CD4-positive, alpha-beta T cell (primary cell): ENCODE measurements at regions not wholly inside any gene's neighbourhood (a gene's known extent, or its start where the extent isn't known, plus 50 kb on each side); places are given as distances from the start of the nearest gene placed in this dataset.

ENCODE experiments used
- ATAC-seq: fragments of 200-7000 bp; cut with Tn5 transposase; one replicate; pipeline ENCODE4 v1.10.0; 2022; ENCODE audit warnings: mild to moderate bottlenecking; ENCODE audit not compliant: poor library complexity
- CTCF ChIA-PET: fragments of 350-600 bp; sonication (Branson Sonifier 250); formaldehyde crosslinking; loops from one replicate; lab custom pipeline; 2021; ENCODE audit warnings: antibody characterized with exemption, inconsistent platforms; lab: Charles Lee
- POLR2A ChIA-PET: fragments of 350-600 bp; sonication (Branson Sonifier 250); formaldehyde crosslinking; loops from one replicate; lab custom pipeline; 2021; ENCODE audit warnings: antibody characterized with exemption, inconsistent platforms; lab: Charles Lee
- DNase-seq, 14 experiments: peaks; one replicate each; pipeline ENCODE4 v3.0.0-alpha.2; 2013 to 2020; ENCODE audit warnings: mixed read lengths in 2 of 14
- H3K27ac ChIP-seq, 2 donors: one replicate each; pipeline versions ENCODE4 v1.5.1 to v1.7.0; 2013; ENCODE audit warnings: low read length in 2 of 2, low read depth in 1 of 2, mild to moderate bottlenecking in 1 of 2
- H3K27me3 ChIP-seq, 2 experiments: 1 replicate in 1 of 2; 2 replicates in 1 of 2; pipeline versions ENCODE4 v1.6.1 to v1.7.0; 2013; ENCODE audit warnings: low read length in 2 of 2, control low read depth in 1 of 2, mild to moderate bottlenecking in 1 of 2, moderate library complexity in 1 of 2; ENCODE audit not compliant: insufficient read depth in 2 of 2, control insufficient read depth in 1 of 2
- H3K36me3 ChIP-seq: one replicate; pipeline ENCODE4 v1.6.1; 2013; ENCODE audit warnings: low read length, control low read depth; ENCODE audit not compliant: insufficient read depth
- H3K4me1 ChIP-seq: one replicate; pipeline ENCODE4 v1.6.1; 2013; ENCODE audit warnings: low read length, control low read depth; ENCODE audit not compliant: insufficient read depth
- H3K4me3 ChIP-seq: one replicate; pipeline ENCODE4 v1.5.1; 2013; ENCODE audit warnings: mild to moderate bottlenecking, low read length, moderate library complexity
- H3K9me3 ChIP-seq, 2 experiments: 1 replicate in 1 of 2; 2 replicates in 1 of 2; pipeline versions ENCODE4 v1.6.1 to v1.7.0; 2013; ENCODE audit warnings: low read length in 2 of 2, mild to moderate bottlenecking in 2 of 2, control low read depth in 1 of 2, moderate library complexity in 1 of 2; ENCODE audit not compliant: control insufficient read depth in 1 of 2, insufficient read depth in 1 of 2
- H3K27ac Mint-ChIP-seq: one replicate; pipeline ENCODE4 v1.8.0; 2020; ENCODE audit warnings: mixed read lengths
- H3K27me3 Mint-ChIP-seq: one replicate; pipeline ENCODE4 v1.8.0; 2021; ENCODE audit warnings: mixed read lengths
- H3K36me3 Mint-ChIP-seq: one replicate; pipeline ENCODE4 v1.8.0; 2021; ENCODE audit warnings: low read depth, mixed read lengths
- H3K4me1 Mint-ChIP-seq: one replicate; pipeline ENCODE4 v1.8.0; 2021; ENCODE audit warnings: low read depth, mixed read lengths
- H3K4me3 Mint-ChIP-seq: one replicate; pipeline ENCODE4 v1.8.0; 2020; ENCODE audit warnings: mild to moderate bottlenecking, mixed read lengths
- H3K9me3 Mint-ChIP-seq: one replicate; pipeline ENCODE4 v1.8.0; 2020; ENCODE audit warnings: mixed read lengths
- CTCF ChIP-seq: fragments of 200-600 bp; IDR thresholded peaks from one replicate; pipeline ENCODE4 v1.8.0; 2022; ENCODE audit warnings: antibody characterized with exemption, mild to moderate bottlenecking
- intact Hi-C, 2 experiments: fragments of 100-400 bp; cut with DNase I in 1 of 2; cut with micrococcal nuclease in 1 of 2; formaldehyde crosslinking; loops; one replicate each; pipeline versions ENCODE4 v1.15.1 to v1.9.0; 2023 to 2025; cut with DNase I, micrococcal nuclease

- Histone ChIP-seq H3K9me3 (peaks cover 1 to 6% of the 10 kb centered on the region in 2 experiments), H3K4me1 (no peaks in the 10 kb centered on the region), H3K27me3 (no peaks in the 10 kb centered on the region), H3K27ac (no peak overlapping the region), H3K36me3 (no peaks in the 10 kb centered on the region), H3K4me3 (no peak overlapping the region)
- Mint-ChIP-seq H3K27me3 (no peaks in the 10 kb centered on the region), H3K4me3 (no peak overlapping the region), H3K9me3 (peaks cover 9% of the 10 kb centered on the region), H3K36me3 (no peaks in the 10 kb centered on the region), H3K27ac (no peak overlapping the region), H3K4me1 (no peaks in the 10 kb centered on the region)
- intact Hi-C loops, result no loop called here
- ChIA-PET POLR2A (no interaction called here), CTCF (no interaction called here)
- no peak for DNase-seq
- ATAC-seq, result no peak
- no peak for TF ChIP-seq CTCF
Observed at GRCh38 chr7:67599331-67600062, 602.9 kb downstream of the TYW1 start.

- H3K4me3 Mint-ChIP-seq, result no peak overlapping the region
- H3K9me3 Mint-ChIP-seq, result peaks cover 14% of the 10 kb centered on the region
- no peak overlapping the region for H3K4me3 ChIP-seq
- H3K27ac Mint-ChIP-seq, result no peak overlapping the region
- H3K27me3 ChIP-seq, result no peaks in the 10 kb centered on the region
- no peaks in the 10 kb centered on the region for H3K36me3 Mint-ChIP-seq
- ATAC-seq, result no peak
- no peaks in the 10 kb centered on the region for H3K4me1 ChIP-seq
- DNase-seq, result no peak
- no peaks in the 10 kb centered on the region for H3K36me3 ChIP-seq
- H3K4me1 Mint-ChIP-seq, result no peaks in the 10 kb centered on the region
- H3K27me3 Mint-ChIP-seq, result no peaks in the 10 kb centered on the region
- H3K27ac ChIP-seq, result no peak overlapping the region
- ChIA-PET CTCF (interaction anchor here (0.7 kb wide), 1 partner anchor 28 kb away, joined by 3 read pairs; no protein-coding TSS in a partner anchor), POLR2A (no interaction called here)
- no peak for TF ChIP-seq CTCF
- intact Hi-C loops, result no loop called here
- H3K9me3 ChIP-seq, result peaks cover 16 to 20% of the 10 kb centered on the region in 2 experiments
Observed at GRCh38 chr7:67602246-67602887, 605.7 kb downstream of the TYW1 start.

- no peaks in the 10 kb centered on the region for H3K27me3 ChIP-seq
- TF ChIP-seq CTCF, result no peak
- Mint-ChIP-seq H3K36me3 (no peaks in the 10 kb centered on the region), H3K4me3 (no peak overlapping the region), H3K27ac (no peak overlapping the region), H3K4me1 (no peaks in the 10 kb centered on the region), H3K9me3 (peaks cover 13% of the 10 kb centered on the region), H3K27me3 (no peaks in the 10 kb centered on the region)
- CTCF ChIA-PET, result no interaction called here
- intact Hi-C loops, result no loop called here
- DNase-seq (no peak), ATAC-seq (no peak)
- POLR2A ChIA-PET, result no interaction called here
- no peaks in the 10 kb centered on the region for H3K4me1 ChIP-seq
- H3K36me3 ChIP-seq, result no peaks in the 10 kb centered on the region
- no peak overlapping the region for H3K27ac ChIP-seq
- H3K4me3 ChIP-seq, result no peak overlapping the region
- H3K9me3 ChIP-seq, result peaks cover 16 to 23% of the 10 kb centered on the region in 2 experiments
Observed at GRCh38 chr7:67604461-67605386, 608.1 kb downstream of the TYW1 start.
